Smooth muscle cell of the brain vasculature (primary cell): ENCODE measurements at regions not wholly inside any gene's neighbourhood (a gene's known extent, or its start where the extent isn't known, plus 50 kb on each side); places are given as distances from the start of the nearest gene placed in this dataset.

Experiments used
- DNase-seq: peaks from one replicate; pipeline ENCODE4 v3.0.0-alpha.2; 2012; ENCODE audit warnings: low read depth, low spot score

- no peak for DNase-seq
Measured at GRCh38 chr2:139170406-139170805, 390.2 kb upstream of the NXPH2 start.

GRCh38 chr2:139165601-139166000 lies 385.4 kb upstream of the NXPH2 start:
- DNase-seq, result no peak

- no peak for DNase-seq
Measured at GRCh38 chr2:139165041-139165440, 384.9 kb upstream of the NXPH2 start.

- DNase-seq, result no peak
Measured at GRCh38 chr2:139162957-139163356, 382.8 kb upstream of the NXPH2 start.

- no peak for DNase-seq
Measured at GRCh38 chr2:139162456-139162855, 382.3 kb upstream of the NXPH2 start.

- DNase-seq, result peak; percentile 1
Measured at GRCh38 chr2:139160836-139161235, 380.6 kb upstream of the NXPH2 start.

- DNase-seq, result no peak
Measured at GRCh38 chr2:139159177-139159576, 379.0 kb upstream of the NXPH2 start.

- DNase-seq, result no peak
Measured at GRCh38 chr2:139156730-139157129, 376.5 kb upstream of the NXPH2 start.

- no peak for DNase-seq
Measured at GRCh38 chr2:139155991-139156390, 375.8 kb upstream of the NXPH2 start.

- peak; percentile 26 for DNase-seq
Measured at GRCh38 chr2:139142252-139142880, 362.2 kb upstream of the NXPH2 start.

GRCh38 chr2:139124271-139124670 lies 344.1 kb upstream of the NXPH2 start:
- DNase-seq, result no peak

- no peak for DNase-seq
Measured at GRCh38 chr2:139123795-139124194, 343.6 kb upstream of the NXPH2 start.

GRCh38 chr2:139122711-139123158 lies 342.5 kb upstream of the NXPH2 start:
- no peak for DNase-seq

GRCh38 chr2:139099721-139100120 lies 319.5 kb upstream of the NXPH2 start:
- no peak for DNase-seq

GRCh38 chr2:139098961-139099360 lies 318.8 kb upstream of the NXPH2 start:
- DNase-seq, result no peak

GRCh38 chr2:139083121-139083520 lies 302.9 kb upstream of the NXPH2 start:
- no peak for DNase-seq

GRCh38 chr2:139080244-139080643 lies 300.1 kb upstream of the NXPH2 start:
- no peak for DNase-seq

- DNase-seq, result no peak
Measured at GRCh38 chr2:139079311-139079710, 299.1 kb upstream of the NXPH2 start.

- no peak for DNase-seq
Measured at GRCh38 chr2:139078376-139078775, 298.2 kb upstream of the NXPH2 start.

- DNase-seq, result no peak
Measured at GRCh38 chr2:139077099-139077737, 297.0 kb upstream of the NXPH2 start.

GRCh38 chr2:139067874-139068273 lies 287.7 kb upstream of the NXPH2 start:
- DNase-seq, result no peak

GRCh38 chr2:139067072-139067471 lies 286.9 kb upstream of the NXPH2 start:
- no peak for DNase-seq

GRCh38 chr2:139064159-139064558 lies 284.0 kb upstream of the NXPH2 start:
- DNase-seq, result no peak

GRCh38 chr2:139059617-139060016 lies 279.4 kb upstream of the NXPH2 start:
- no peak for DNase-seq
